Astrocyte (in vitro differentiated cells and primary cell): ENCODE measurements at regions not wholly inside any gene's neighbourhood (a gene's known extent, or its start where the extent isn't known, plus 50 kb on each side); places are given as distances from the start of the nearest gene placed in this dataset.
A peak's percentile ranks its signal among the peaks of the same experiment; 100 is the strongest.

Source experiments
- CTCF ChIP-seq: IDR thresholded peaks from 2 replicates; pipeline ENCODE4 v1.5.1; 2011; ENCODE audit warnings: low read depth, mild to moderate bottlenecking, inconsistent platforms, low read length, moderate library complexity; ENCODE audit not compliant: insufficient read depth
- EZH2 ChIP-seq: IDR thresholded peaks from 2 replicates; pipeline ENCODE4 v1.6.1; 2012; ENCODE audit warnings: mild to moderate bottlenecking, low read length, inconsistent platforms; ENCODE audit not compliant: insufficient read depth

DNA sequence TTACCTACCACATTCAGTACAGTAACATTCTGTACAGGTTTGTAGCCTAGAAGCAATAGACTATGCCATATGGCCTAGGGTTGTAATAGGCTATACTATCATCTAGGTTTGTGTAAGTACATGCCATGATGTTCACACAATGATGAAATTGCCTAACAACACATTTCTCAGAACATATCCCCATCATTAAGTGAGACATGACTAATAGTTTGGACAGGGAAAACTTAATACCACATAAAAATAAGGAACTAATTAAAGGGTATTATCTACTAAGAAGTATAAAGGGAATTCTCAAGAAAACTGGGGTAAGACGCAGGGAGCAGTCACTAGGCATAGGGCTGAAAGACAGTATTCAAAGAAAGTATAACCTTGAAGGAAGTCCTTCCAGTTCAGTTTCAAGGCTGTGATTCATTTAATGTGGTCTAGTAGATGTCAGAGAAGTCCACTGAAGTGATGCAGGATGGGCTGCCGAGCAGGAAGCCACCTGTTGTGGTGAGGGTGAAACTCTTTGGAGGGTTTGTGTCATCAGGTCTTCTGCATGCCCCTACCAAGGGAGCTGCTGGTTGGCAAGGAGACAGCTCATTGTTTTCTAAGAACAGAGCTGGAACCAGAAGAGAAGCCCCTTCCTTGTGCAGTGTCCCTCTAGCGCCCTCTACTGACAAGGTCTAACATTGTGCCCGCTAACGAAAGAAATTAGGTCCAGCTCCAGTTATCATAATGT lies 122.9 kb downstream of the OLFM4 start:
- TF ChIP-seq CTCF, result peak; percentile 55
- no peak for TF ChIP-seq EZH2
